PFSK-1 (cell line): ENCODE measurements at regions not wholly inside any gene's neighbourhood (a gene's known extent, or its start where the extent isn't known, plus 50 kb on each side); places are given as distances from the start of the nearest gene placed in this dataset.

Experiments
- POLR2AphosphoS5 ChIP-seq: IDR thresholded peaks from 2 replicates; pipeline ENCODE4 v1.6.1; 2012; ENCODE audit warnings: low read depth, mild to moderate bottlenecking, control low read depth, low read length, moderate library complexity
- TAF1 ChIP-seq: IDR thresholded peaks from 2 replicates; pipeline ENCODE4 v1.6.1; 2012; ENCODE audit warnings: low read length, control low read depth, borderline replicate concordance; ENCODE audit not compliant: insufficient read depth

DNA sequence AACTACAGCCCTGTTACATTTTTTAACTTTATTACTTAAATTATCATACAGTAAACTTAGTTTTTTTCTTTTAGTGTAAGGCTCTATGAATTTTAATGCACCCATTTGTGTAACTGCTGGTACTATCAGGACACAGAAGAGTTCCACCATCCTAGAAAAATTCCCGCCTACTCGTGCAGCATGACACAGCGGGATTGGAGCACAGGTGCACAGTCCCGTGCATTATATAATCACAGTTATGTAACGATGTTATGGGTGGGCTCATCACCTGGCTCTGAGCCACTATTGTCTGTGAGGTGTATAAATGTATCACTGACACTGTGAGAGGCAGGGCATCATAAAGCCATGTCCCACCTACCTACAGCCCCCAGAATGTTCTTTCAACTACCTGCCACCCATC is 80.7 kb downstream of the DRD1 start:
- TF ChIP-seq TAF1 = no peak
- no peak for TF ChIP-seq POLR2AphosphoS5
